BLaER1 treated with 17β-estradiol and CSF1 and Interleukin-3, amounts not matched to agents 10 nM and 100 nM (cell line): ENCODE measurements at regions not wholly inside any gene's neighbourhood (a gene's known extent, or its start where the extent isn't known, plus 50 kb on each side); places are given as distances from the start of the nearest gene placed in this dataset.

Experiments used
- H3K27ac ChIP-seq, 11 experiments: shearing (Covaris generic); formaldehyde crosslinking; 2 replicates each; pipeline ENCODE4 v1.8.1; 2022
- H3K27me3 ChIP-seq, 11 experiments: shearing (Covaris generic); formaldehyde crosslinking; 2 replicates each; pipeline ENCODE4 v1.8.1; 2022
- H3K36me3 ChIP-seq, 11 experiments: shearing (Covaris generic); formaldehyde crosslinking; 2 replicates each; pipeline ENCODE4 v1.8.1; 2022
- H3K4me1 ChIP-seq, 10 experiments: shearing (Covaris generic); formaldehyde crosslinking; 2 replicates each; pipeline ENCODE4 v1.8.1; 2022
- H3K4me2 ChIP-seq, 11 experiments: shearing (Covaris generic); formaldehyde crosslinking; 2 replicates each; pipeline ENCODE4 v1.8.1; 2022
- H3K4me3 ChIP-seq, 10 experiments: shearing (Covaris generic); formaldehyde crosslinking; 2 replicates each; pipeline ENCODE4 v1.8.1; 2022
- H3K9ac ChIP-seq, 11 experiments: shearing (Covaris generic); formaldehyde crosslinking; 2 replicates each; pipeline ENCODE4 v1.8.1; 2022
- H3K9me3 ChIP-seq, 11 experiments: shearing (Covaris generic); formaldehyde crosslinking; replicated peaks in 1 of 11; 2 replicates each; pipeline ENCODE4 v1.8.1; 2022
- H4K20me1 ChIP-seq, 11 experiments: shearing (Covaris generic); formaldehyde crosslinking; 2 replicates each; pipeline ENCODE4 v1.8.1; 2022
- Cebpa-rat ChIP-seq, 11 experiments: shearing (Covaris generic); IDR thresholded peaks; 2 replicates each; pipeline ENCODE4 v1.8.1; 2022

- H3K9ac ChIP-seq, result peak overlapping the region; percentile 80 to 91 (median 87)
- H3K4me2 ChIP-seq, result peak overlapping the region; percentile 78 to 93 (median 90)
- H4K20me1 ChIP-seq, result no peaks in the 10 kb centered on the region; a peak in 1 of 22 replicates
- peaks cover 0 to 29% (median 17%) of the 10 kb centered on the region in 11 experiments; a peak in 17 of 22 replicates for H3K9me3 ChIP-seq
- peaks cover 0 to 25% (median 8%) of the 10 kb centered on the region in 11 experiments; a peak in 9 of 22 replicates for H3K36me3 ChIP-seq
- peak overlapping the region; percentile 62 to 94 (median 89) for H3K27ac ChIP-seq
- H3K27me3 ChIP-seq, result no peaks in the 10 kb centered on the region
- H3K4me1 ChIP-seq, result peaks cover 14 to 34% (median 19%) of the 10 kb centered on the region in 10 experiments
- peak overlapping the region; percentile 76 to 84 (median 80) for H3K4me3 ChIP-seq
- TF ChIP-seq Cebpa-rat (IDR thresholded peaks at IDR 0.05), result no peak
Measured at GRCh38 chr5:18745042-18745987, 1111.1 kb downstream of the TAF11L14 start.

- Histone ChIP-seq H3K4me3 (peak overlapping the region; percentile 76 to 84 (median 80)), H3K9me3 (peaks cover 0 to 29% (median 17%) of the 10 kb centered on the region in 11 experiments; a peak in 17 of 22 replicates), H3K9ac (peak overlapping the region; percentile 80 to 91 (median 87)), H3K4me2 (peak overlapping the region; percentile 78 to 93 (median 90)), H4K20me1 (no peaks in the 10 kb centered on the region; a peak in 1 of 22 replicates), H3K4me1 (peaks cover 14 to 34% (median 18%) of the 10 kb centered on the region in 10 experiments), H3K36me3 (peaks cover 0 to 21% (median 8%) of the 10 kb centered on the region in 11 experiments; a peak in 9 of 22 replicates), H3K27ac (peak overlapping the region; percentile 62 to 94 (median 89)), H3K27me3 (no peaks in the 10 kb centered on the region)
- no peak for TF ChIP-seq Cebpa-rat (IDR thresholded peaks at IDR 0.05)
Measured at GRCh38 chr5:18745988-18746615, 1111.8 kb downstream of the TAF11L14 start.

- Histone ChIP-seq H3K4me1 (peaks cover 2 to 23% (median 5%) of the 10 kb centered on the region in 10 experiments; a peak in 19 of 20 replicates), H3K9me3 (peaks cover 0 to 17% (median 13%) of the 10 kb centered on the region in 11 experiments; a peak in 17 of 22 replicates), H3K4me3 (no peak overlapping the region), H3K27me3 (no peaks in the 10 kb centered on the region), H4K20me1 (no peaks in the 10 kb centered on the region), H3K4me2 (peak overlapping the region in 1 of 11 experiments; percentile 34; a peak in 2 of 22 replicates), H3K36me3 (no peaks in the 10 kb centered on the region), H3K9ac (no peak overlapping the region), H3K27ac (no peak overlapping the region)
- TF ChIP-seq Cebpa-rat (IDR thresholded peaks at IDR 0.05), result no peak
Measured at GRCh38 chr5:18749763-18750162, 1115.5 kb downstream of the TAF11L14 start.

- Histone ChIP-seq H3K27me3 (no peaks in the 10 kb centered on the region), H4K20me1 (no peaks in the 10 kb centered on the region), H3K36me3 (no peaks in the 10 kb centered on the region), H3K4me1 (peaks cover 0 to 9% (median 0%) of the 10 kb centered on the region in 10 experiments; a peak in 2 of 20 replicates), H3K27ac (no peak overlapping the region), H3K4me3 (no peak overlapping the region), H3K9me3 (peaks cover 0 to 9% (median 6%) of the 10 kb centered on the region in 11 experiments; a peak in 16 of 22 replicates), H3K9ac (no peak overlapping the region), H3K4me2 (no peak overlapping the region)
- TF ChIP-seq Cebpa-rat (IDR thresholded peaks at IDR 0.05), result no peak
Measured at GRCh38 chr5:18752317-18752716, 1118.1 kb downstream of the TAF11L14 start.

GRCh38 chr5:18754201-18754600 lies 1119.9 kb downstream of the TAF11L14 start:
- Histone ChIP-seq H3K27ac (no peak overlapping the region), H3K4me3 (no peak overlapping the region), H3K36me3 (no peaks in the 10 kb centered on the region), H3K27me3 (no peaks in the 10 kb centered on the region), H3K9ac (no peak overlapping the region), H3K4me2 (no peak overlapping the region), H3K4me1 (peaks cover 0 to 9% (median 0%) of the 10 kb centered on the region in 10 experiments; a peak in 2 of 20 replicates), H3K9me3 (no peaks in the 10 kb centered on the region), H4K20me1 (no peaks in the 10 kb centered on the region)
- no peak for TF ChIP-seq Cebpa-rat (IDR thresholded peaks at IDR 0.05)

- Histone ChIP-seq H4K20me1 (no peaks in the 10 kb centered on the region), H3K4me2 (no peak overlapping the region)
Measured at GRCh38 chr5:18761801-18762200, 1127.5 kb downstream of the TAF11L14 start.

GRCh38 chr5:18764161-18764560 lies 1129.9 kb downstream of the TAF11L14 start:
- H3K4me2 ChIP-seq, result no peak overlapping the region
- H3K36me3 ChIP-seq, result no peaks in the 10 kb centered on the region
- H3K27ac ChIP-seq, result no peak overlapping the region
- no peaks in the 10 kb centered on the region for H4K20me1 ChIP-seq
- no peak overlapping the region for H3K9ac ChIP-seq
- H3K4me1 ChIP-seq, result peaks cover 0 to 7% (median 0%) of the 10 kb centered on the region in 10 experiments; a peak in 2 of 20 replicates
- H3K27me3 ChIP-seq, result no peaks in the 10 kb centered on the region
- TF ChIP-seq Cebpa-rat (IDR thresholded peaks at IDR 0.05), result no peak
- no peak overlapping the region for H3K4me3 ChIP-seq
- H3K9me3 ChIP-seq, result no peaks in the 10 kb centered on the region

More at GRCh38 chr5:18761801-18762200, 1127.5 kb downstream of the TAF11L14 start:
- no peak overlapping the region for H3K27ac ChIP-seq
- H3K4me3 ChIP-seq, result no peak overlapping the region
- H3K9ac ChIP-seq, result no peak overlapping the region
- no peak for TF ChIP-seq Cebpa-rat (IDR thresholded peaks at IDR 0.05)
- no peaks in the 10 kb centered on the region for H3K27me3 ChIP-seq
- H3K9me3 ChIP-seq, result no peaks in the 10 kb centered on the region
- H3K36me3 ChIP-seq, result no peaks in the 10 kb centered on the region
- peaks cover 0 to 7% (median 0%) of the 10 kb centered on the region in 10 experiments; a peak in 2 of 20 replicates for H3K4me1 ChIP-seq

GRCh38 chr5:18765304-18765703 lies 1131.0 kb downstream of the TAF11L14 start:
- H3K4me3 ChIP-seq, result no peak overlapping the region
- no peak for TF ChIP-seq Cebpa-rat (IDR thresholded peaks at IDR 0.05)
- H3K27ac ChIP-seq, result no peak overlapping the region
- H3K27me3 ChIP-seq, result no peaks in the 10 kb centered on the region
- H3K9me3 ChIP-seq, result no peaks in the 10 kb centered on the region
- no peaks in the 10 kb centered on the region for H3K36me3 ChIP-seq
- no peak overlapping the region for H3K9ac ChIP-seq
- no peaks in the 10 kb centered on the region for H4K20me1 ChIP-seq
- peaks cover 0 to 7% (median 0%) of the 10 kb centered on the region in 10 experiments; a peak in 2 of 20 replicates for H3K4me1 ChIP-seq
- no peak overlapping the region for H3K4me2 ChIP-seq

GRCh38 chr5:18771097-18771610 lies 1136.9 kb downstream of the TAF11L14 start:
- no peaks in the 10 kb centered on the region for H3K9me3 ChIP-seq
- no peaks in the 10 kb centered on the region for H3K4me1 ChIP-seq
- H3K4me2 ChIP-seq, result no peak overlapping the region
- no peak for TF ChIP-seq Cebpa-rat (IDR thresholded peaks at IDR 0.05)
- H4K20me1 ChIP-seq, result no peaks in the 10 kb centered on the region
- no peak overlapping the region for H3K4me3 ChIP-seq
- H3K9ac ChIP-seq, result no peak overlapping the region
- no peak overlapping the region for H3K27ac ChIP-seq
- no peaks in the 10 kb centered on the region for H3K36me3 ChIP-seq
- no peaks in the 10 kb centered on the region for H3K27me3 ChIP-seq
